Activated CD4-positive, alpha-beta T cell treated with anti-CD3 and anti-CD28 coated beads, Interleukin-2, amount 10 ng/mL, durations not matched to agents 24 days and 14 days (primary cell): ENCODE measurements at regions not wholly inside any gene's neighbourhood (a gene's known extent, or its start where the extent isn't known, plus 50 kb on each side); places are given as distances from the start of the nearest gene placed in this dataset.

Experiments used
- DNase-seq: peaks from one replicate; pipeline ENCODE4 v3.0.0; 2022
- H3K27ac Mint-ChIP-seq: one replicate; pipeline ENCODE4 v1.8.0; 2022; ENCODE audit warnings: mild to moderate bottlenecking, mixed read lengths
- H3K27me3 Mint-ChIP-seq: one replicate; pipeline ENCODE4 v1.8.0; 2022; ENCODE audit warnings: mixed read lengths
- H3K36me3 Mint-ChIP-seq: one replicate; pipeline ENCODE4 v1.8.0; 2022; ENCODE audit warnings: low read depth, mild to moderate bottlenecking, mixed read lengths
- H3K4me1 Mint-ChIP-seq: one replicate; pipeline ENCODE4 v1.8.0; 2021; ENCODE audit warnings: mixed read lengths
- H3K4me3 Mint-ChIP-seq: one replicate; pipeline ENCODE4 v1.8.0; 2022; ENCODE audit warnings: mild to moderate bottlenecking, moderate library complexity, mixed read lengths
- H3K9me3 Mint-ChIP-seq: one replicate; pipeline ENCODE4 v1.8.0; 2021; ENCODE audit warnings: mixed read lengths
- intact Hi-C: fragments of 100-400 bp; cut with micrococcal nuclease; formaldehyde crosslinking; loops from one replicate; pipeline ENCODE4 v1.15.1; 2023

- Mint-ChIP-seq H3K4me3 (no peak overlapping the region), H3K4me1 (no peaks in the 10 kb centered on the region), H3K9me3 (no peaks in the 10 kb centered on the region), H3K27me3 (no peaks in the 10 kb centered on the region), H3K27ac (no peak overlapping the region), H3K36me3 (no peaks in the 10 kb centered on the region)
- intact Hi-C loops = no loop called here
- DNase-seq = no peak
Observed at GRCh38 chr6:91358986-91359385, 772.1 kb upstream of the MAP3K7 start.

GRCh38 chr6:91352878-91353277 lies 766.0 kb upstream of the MAP3K7 start:
- DNase-seq = no peak
- H3K27me3 Mint-ChIP-seq = no peaks in the 10 kb centered on the region
- intact Hi-C loops = no loop called here

GRCh38 chr6:91352321-91352720 lies 765.4 kb upstream of the MAP3K7 start:
- H3K9me3 Mint-ChIP-seq = no peaks in the 10 kb centered on the region
- H3K36me3 Mint-ChIP-seq = no peaks in the 10 kb centered on the region
- intact Hi-C loops = no loop called here
- no peak overlapping the region for H3K4me3 Mint-ChIP-seq
- H3K27ac Mint-ChIP-seq = no peak overlapping the region
- no peaks in the 10 kb centered on the region for H3K4me1 Mint-ChIP-seq
- no peaks in the 10 kb centered on the region for H3K27me3 Mint-ChIP-seq
- no peak for DNase-seq

More at GRCh38 chr6:91352878-91353277, 766.0 kb upstream of the MAP3K7 start:
- H3K36me3 Mint-ChIP-seq = no peaks in the 10 kb centered on the region
- H3K27ac Mint-ChIP-seq = no peak overlapping the region
- H3K9me3 Mint-ChIP-seq = no peaks in the 10 kb centered on the region
- H3K4me3 Mint-ChIP-seq = no peak overlapping the region
- H3K4me1 Mint-ChIP-seq = no peaks in the 10 kb centered on the region

- no peaks in the 10 kb centered on the region for H3K4me1 Mint-ChIP-seq
- H3K4me3 Mint-ChIP-seq = no peak overlapping the region
- H3K27me3 Mint-ChIP-seq = no peaks in the 10 kb centered on the region
- intact Hi-C loops = no loop called here
- DNase-seq = no peak
- H3K36me3 Mint-ChIP-seq = no peaks in the 10 kb centered on the region
- no peaks in the 10 kb centered on the region for H3K9me3 Mint-ChIP-seq
- H3K27ac Mint-ChIP-seq = no peak overlapping the region
Observed at GRCh38 chr6:91350146-91350908, 763.5 kb upstream of the MAP3K7 start.

GRCh38 chr6:91341473-91341872 lies 754.6 kb upstream of the MAP3K7 start:
- intact Hi-C loops = no loop called here
- DNase-seq = no peak
- Mint-ChIP-seq H3K36me3 (no peaks in the 10 kb centered on the region), H3K9me3 (no peaks in the 10 kb centered on the region), H3K27me3 (no peaks in the 10 kb centered on the region), H3K4me1 (no peaks in the 10 kb centered on the region), H3K4me3 (no peak overlapping the region), H3K27ac (no peak overlapping the region)

GRCh38 chr6:91340896-91341395 lies 754.1 kb upstream of the MAP3K7 start:
- H3K4me1 Mint-ChIP-seq = no peaks in the 10 kb centered on the region
- no peaks in the 10 kb centered on the region for H3K27me3 Mint-ChIP-seq
- H3K4me3 Mint-ChIP-seq = no peak overlapping the region
- no peaks in the 10 kb centered on the region for H3K36me3 Mint-ChIP-seq
- intact Hi-C loops = no loop called here
- H3K27ac Mint-ChIP-seq = no peak overlapping the region
- H3K9me3 Mint-ChIP-seq = no peaks in the 10 kb centered on the region
- no peak for DNase-seq

- no peak overlapping the region for H3K27ac Mint-ChIP-seq
- DNase-seq = no peak
- intact Hi-C loops = no loop called here
- no peaks in the 10 kb centered on the region for H3K36me3 Mint-ChIP-seq
- no peaks in the 10 kb centered on the region for H3K9me3 Mint-ChIP-seq
- H3K4me3 Mint-ChIP-seq = no peak overlapping the region
- no peaks in the 10 kb centered on the region for H3K27me3 Mint-ChIP-seq
- H3K4me1 Mint-ChIP-seq = no peaks in the 10 kb centered on the region
Observed at GRCh38 chr6:91337967-91338366, 751.1 kb upstream of the MAP3K7 start.

- DNase-seq = no peak
- no peaks in the 10 kb centered on the region for H3K9me3 Mint-ChIP-seq
- no peak overlapping the region for H3K27ac Mint-ChIP-seq
- intact Hi-C loops = no loop called here
- no peaks in the 10 kb centered on the region for H3K4me1 Mint-ChIP-seq
- H3K36me3 Mint-ChIP-seq = no peaks in the 10 kb centered on the region
- no peak overlapping the region for H3K4me3 Mint-ChIP-seq
- H3K27me3 Mint-ChIP-seq = no peaks in the 10 kb centered on the region
Observed at GRCh38 chr6:91330896-91331295, 744.0 kb upstream of the MAP3K7 start.

- DNase-seq = no peak
- no peaks in the 10 kb centered on the region for H3K36me3 Mint-ChIP-seq
- no peaks in the 10 kb centered on the region for H3K27me3 Mint-ChIP-seq
- intact Hi-C loops = no loop called here
- no peak overlapping the region for H3K4me3 Mint-ChIP-seq
- H3K27ac Mint-ChIP-seq = no peak overlapping the region
- no peaks in the 10 kb centered on the region for H3K4me1 Mint-ChIP-seq
- no peaks in the 10 kb centered on the region for H3K9me3 Mint-ChIP-seq
Observed at GRCh38 chr6:91328241-91328640, 741.4 kb upstream of the MAP3K7 start.

- Mint-ChIP-seq H3K27ac (no peak overlapping the region), H3K4me3 (no peak overlapping the region), H3K4me1 (no peaks in the 10 kb centered on the region), H3K36me3 (no peaks in the 10 kb centered on the region), H3K27me3 (no peaks in the 10 kb centered on the region), H3K9me3 (no peaks in the 10 kb centered on the region)
- no peak for DNase-seq
- intact Hi-C loops = no loop called here
Observed at GRCh38 chr6:91324711-91325110, 737.8 kb upstream of the MAP3K7 start.

- intact Hi-C loops = no loop called here
Observed at GRCh38 chr6:91317984-91318383, 731.1 kb upstream of the MAP3K7 start.

GRCh38 chr6:91317247-91317835 lies 730.5 kb upstream of the MAP3K7 start:
- Mint-ChIP-seq H3K4me3 (no peak overlapping the region), H3K27ac (no peak overlapping the region), H3K36me3 (no peaks in the 10 kb centered on the region), H3K9me3 (no peaks in the 10 kb centered on the region), H3K27me3 (no peaks in the 10 kb centered on the region), H3K4me1 (no peaks in the 10 kb centered on the region)
- DNase-seq = no peak
- intact Hi-C loops = no loop called here

More at GRCh38 chr6:91317984-91318383, 731.1 kb upstream of the MAP3K7 start:
- Mint-ChIP-seq H3K4me1 (no peaks in the 10 kb centered on the region), H3K9me3 (no peaks in the 10 kb centered on the region), H3K27me3 (no peaks in the 10 kb centered on the region), H3K27ac (no peak overlapping the region), H3K4me3 (no peak overlapping the region), H3K36me3 (no peaks in the 10 kb centered on the region)
- no peak for DNase-seq

- intact Hi-C loops = no loop called here
- H3K27ac Mint-ChIP-seq = no peak overlapping the region
- H3K36me3 Mint-ChIP-seq = no peaks in the 10 kb centered on the region
- H3K4me1 Mint-ChIP-seq = no peaks in the 10 kb centered on the region
- no peaks in the 10 kb centered on the region for H3K9me3 Mint-ChIP-seq
- no peak for DNase-seq
- H3K27me3 Mint-ChIP-seq = no peaks in the 10 kb centered on the region
- H3K4me3 Mint-ChIP-seq = no peak overlapping the region
Observed at GRCh38 chr6:91310178-91310577, 723.3 kb upstream of the MAP3K7 start.

- Mint-ChIP-seq H3K4me3 (no peak overlapping the region), H3K27me3 (no peaks in the 10 kb centered on the region), H3K9me3 (no peaks in the 10 kb centered on the region), H3K27ac (no peak overlapping the region), H3K4me1 (no peaks in the 10 kb centered on the region), H3K36me3 (no peaks in the 10 kb centered on the region)
- intact Hi-C loops = no loop called here
- no peak for DNase-seq
Observed at GRCh38 chr6:91305755-91306154, 718.9 kb upstream of the MAP3K7 start.
